Activated T-helper 1 cell treated with Interleukin-2 at 50 U/mL for 16 hours (primary cell): ENCODE measurements at regions not wholly inside any gene's neighbourhood (a gene's known extent, or its start where the extent isn't known, plus 50 kb on each side); places are given as distances from the start of the nearest gene placed in this dataset.

Experiments
- DNase-seq: peaks from one replicate; pipeline ENCODE4 v3.0.0-alpha.2; 2020; ENCODE audit warnings: low read depth

- DNase-seq: no peak
Observed at GRCh38 chr2:147549054-147549453, 295.8 kb upstream of the ACVR2A start.

- no peak for DNase-seq
Observed at GRCh38 chr2:147548451-147548850, 296.4 kb upstream of the ACVR2A start.

- no peak for DNase-seq
Observed at GRCh38 chr2:147547440-147547839, 297.4 kb upstream of the ACVR2A start.

GRCh38 chr2:147546109-147546508 lies 298.7 kb upstream of the ACVR2A start:
- no peak for DNase-seq

GRCh38 chr2:147543056-147543455 lies 301.8 kb upstream of the ACVR2A start:
- DNase-seq: no peak

- DNase-seq: no peak
Observed at GRCh38 chr2:147542351-147542750, 302.5 kb upstream of the ACVR2A start.

- no peak for DNase-seq
Observed at GRCh38 chr2:147541314-147541713, 303.5 kb upstream of the ACVR2A start.

- DNase-seq: no peak
Observed at GRCh38 chr2:147538821-147539220, 306.0 kb upstream of the ACVR2A start.

- DNase-seq: no peak
Observed at GRCh38 chr2:147538088-147538487, 306.7 kb upstream of the ACVR2A start.

GRCh38 chr2:147531269-147531668 lies 313.6 kb upstream of the ACVR2A start:
- no peak for DNase-seq

- no peak for DNase-seq
Observed at GRCh38 chr2:147530033-147530432, 314.8 kb upstream of the ACVR2A start.

- DNase-seq: no peak
Observed at GRCh38 chr2:147525819-147526489, 318.9 kb upstream of the ACVR2A start.

- no peak for DNase-seq
Observed at GRCh38 chr2:147524912-147525311, 319.9 kb upstream of the ACVR2A start.

- no peak for DNase-seq
Observed at GRCh38 chr2:147523415-147523814, 321.4 kb upstream of the ACVR2A start.

- no peak for DNase-seq
Observed at GRCh38 chr2:147521936-147522335, 322.9 kb upstream of the ACVR2A start.

- no peak for DNase-seq
Observed at GRCh38 chr2:147520817-147521216, 324.0 kb upstream of the ACVR2A start.

GRCh38 chr2:147519178-147519577 lies 325.7 kb upstream of the ACVR2A start:
- DNase-seq: no peak

- DNase-seq: no peak
Observed at GRCh38 chr2:147515213-147515612, 329.6 kb upstream of the ACVR2A start.

- DNase-seq: no peak
Observed at GRCh38 chr2:147512206-147512605, 332.6 kb upstream of the ACVR2A start.

GRCh38 chr2:147511491-147511948 lies 333.3 kb upstream of the ACVR2A start:
- peak; percentile 3 for DNase-seq

GRCh38 chr2:147509821-147510220 lies 335.0 kb upstream of the ACVR2A start:
- DNase-seq: no peak

- DNase-seq: no peak
Observed at GRCh38 chr2:147506889-147507288, 337.9 kb upstream of the ACVR2A start.

GRCh38 chr2:147502711-147503290 lies 342.0 kb upstream of the ACVR2A start:
- no peak for DNase-seq

- DNase-seq: no peak
Observed at GRCh38 chr2:147501968-147502367, 342.9 kb upstream of the ACVR2A start.
